ENCODE measurements at regions not wholly inside any gene's neighbourhood (a gene's known extent, or its start where the extent isn't known, plus 50 kb on each side); places are given as distances from the start of the nearest gene placed in this dataset.
"Not testable (repeated sequence)": the region's sequence is repeated elsewhere in the genome, so short reads cannot be mapped to it uniquely, and the experiment has no call there.

DNA sequence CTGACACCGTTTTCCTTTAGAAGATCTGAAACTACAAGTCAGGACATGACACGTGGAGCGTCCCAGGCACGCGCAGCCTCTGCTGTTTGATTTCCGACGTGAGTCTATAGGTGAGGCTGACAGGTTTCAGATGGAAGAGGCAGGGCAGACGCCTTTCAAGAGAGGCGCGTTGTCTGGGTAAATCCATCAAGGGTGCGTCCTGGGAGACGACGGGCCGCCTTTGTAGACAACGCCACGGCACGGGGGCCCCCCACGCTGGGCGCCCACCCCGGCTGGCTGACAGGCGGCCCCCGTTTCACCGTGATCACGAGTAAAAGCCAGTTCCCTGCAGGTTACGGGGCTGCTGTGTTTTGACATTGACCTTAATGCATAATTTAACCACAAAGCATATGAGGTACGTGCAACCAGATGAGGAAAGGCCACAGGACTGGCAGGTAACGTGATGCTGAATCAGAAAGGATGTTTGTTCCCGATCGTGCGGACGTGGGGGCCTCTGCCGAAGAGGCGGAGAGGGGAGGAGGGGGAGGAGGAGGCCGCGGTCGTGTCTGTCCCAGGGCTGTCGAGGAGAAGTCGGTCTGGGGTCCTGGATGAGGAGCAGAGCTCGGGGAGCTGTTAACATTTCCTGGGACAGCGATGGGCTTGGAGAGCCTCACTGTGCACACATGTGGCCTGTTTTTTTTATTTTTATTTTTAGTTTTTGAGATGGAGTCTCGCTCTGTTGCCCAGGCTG is 51.1 kb upstream of the PPP2R3B start:
- DNase-seq, result no peak

DNA sequence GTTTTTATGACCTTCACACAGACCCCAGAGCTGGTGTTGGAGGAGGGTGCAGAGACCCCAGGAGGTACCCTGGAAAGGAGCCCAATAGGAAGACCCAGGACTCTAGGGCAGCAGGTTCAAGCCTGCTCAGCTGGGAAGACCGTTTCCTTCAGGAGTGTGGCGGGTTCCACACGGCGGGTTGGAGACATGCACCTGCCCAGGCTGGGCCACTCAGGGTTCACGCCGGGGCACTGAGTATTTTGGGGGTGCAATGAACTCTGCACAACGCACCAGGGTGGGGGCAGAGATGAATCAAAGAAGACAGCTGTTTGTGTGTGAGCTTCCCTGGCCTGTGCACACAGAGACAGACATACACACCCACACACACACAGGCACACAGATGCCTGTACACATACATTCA is 52.5 kb upstream of the PPP2R3B start:
- no peak for DNase-seq

DNA sequence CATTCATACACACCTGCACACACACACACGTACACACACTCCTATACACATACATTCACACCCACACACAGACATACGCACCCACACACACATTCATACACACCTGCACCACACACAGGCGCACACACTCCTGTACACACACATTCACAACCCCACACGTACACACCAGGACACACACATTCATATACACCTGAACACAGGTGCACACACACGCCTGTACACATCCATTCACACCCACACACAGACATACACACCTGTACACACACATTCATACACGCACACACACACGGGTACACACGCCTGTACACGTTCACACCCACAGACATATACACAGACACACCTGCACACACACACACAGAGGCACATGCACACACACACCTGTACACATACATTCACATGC is 53.0 kb upstream of the PPP2R3B start:
- no peak for DNase-seq

DNA sequence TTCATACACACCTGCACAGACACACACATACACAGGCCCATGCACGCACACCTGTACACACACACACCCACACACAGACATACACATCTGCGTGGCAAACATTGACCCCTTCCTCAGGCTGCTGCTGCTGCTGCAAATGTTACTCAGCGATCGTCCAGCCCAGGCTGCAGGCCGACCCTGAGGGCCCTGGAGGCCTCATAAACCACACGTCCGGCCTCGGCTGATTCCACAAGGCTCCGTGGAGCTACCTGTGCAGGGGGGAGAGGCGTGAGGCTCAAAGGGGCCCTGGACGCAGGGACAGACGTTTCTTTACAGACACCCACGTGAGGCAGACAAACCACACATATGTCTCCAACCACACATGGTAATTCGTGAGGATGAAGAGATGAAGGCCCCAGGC is 53.9 kb upstream of the PPP2R3B start:
- no peak for DNase-seq

DNA sequence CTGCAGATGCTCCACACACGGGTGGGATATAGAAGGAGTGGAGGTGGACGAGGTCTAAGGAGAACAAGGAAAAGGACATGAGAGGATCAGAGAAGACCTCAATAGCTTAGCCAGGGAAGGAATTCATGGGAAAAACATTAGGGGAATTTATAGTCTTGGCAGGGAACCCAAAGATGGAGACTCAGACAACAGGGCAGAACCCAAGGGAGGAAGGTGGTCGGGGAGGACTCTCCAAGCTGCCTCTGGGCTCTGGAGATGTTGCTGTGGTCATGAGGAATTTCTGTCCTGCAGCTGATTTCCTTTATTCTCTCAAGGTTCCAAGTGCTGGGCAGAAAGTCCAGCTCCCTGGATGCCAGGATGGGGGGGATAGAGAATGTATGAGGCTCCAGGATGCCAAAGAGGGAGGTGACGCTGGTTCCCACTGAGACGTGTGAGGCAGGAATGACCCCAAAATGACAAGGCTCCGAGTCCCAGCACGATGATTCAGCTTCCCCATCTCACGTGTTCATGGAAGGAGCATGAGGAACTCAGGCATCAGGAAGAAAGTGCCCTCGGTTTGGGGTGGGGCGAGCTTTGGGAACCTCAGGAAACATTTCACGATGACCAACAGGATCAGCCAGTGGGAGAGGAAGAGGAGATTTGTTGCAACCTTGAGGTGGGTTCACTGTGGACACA is 57.0 kb upstream of the PPP2R3B start:
- DNase-seq, result no peak

DNA sequence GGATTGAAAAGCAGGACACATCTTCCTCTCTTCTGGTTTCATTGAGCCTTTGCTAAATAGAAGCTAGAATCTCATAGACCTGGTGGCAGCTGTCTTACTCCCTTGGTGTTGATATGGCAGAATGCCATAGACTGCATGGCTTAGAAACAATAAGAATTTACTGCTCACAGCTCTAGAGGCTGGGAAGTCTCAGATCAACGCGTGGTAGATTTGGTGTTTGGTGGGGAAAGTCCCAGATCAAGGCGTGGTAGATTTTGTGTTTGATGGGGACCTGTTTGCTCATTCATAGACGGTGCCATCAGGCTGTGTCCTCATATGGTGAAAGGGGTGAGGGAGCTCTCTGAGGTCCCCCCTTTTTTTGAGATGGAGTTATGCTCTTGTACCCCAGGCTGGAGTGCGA is 57.6 kb upstream of the PPP2R3B start:
- DNase-seq, result no peak

DNA sequence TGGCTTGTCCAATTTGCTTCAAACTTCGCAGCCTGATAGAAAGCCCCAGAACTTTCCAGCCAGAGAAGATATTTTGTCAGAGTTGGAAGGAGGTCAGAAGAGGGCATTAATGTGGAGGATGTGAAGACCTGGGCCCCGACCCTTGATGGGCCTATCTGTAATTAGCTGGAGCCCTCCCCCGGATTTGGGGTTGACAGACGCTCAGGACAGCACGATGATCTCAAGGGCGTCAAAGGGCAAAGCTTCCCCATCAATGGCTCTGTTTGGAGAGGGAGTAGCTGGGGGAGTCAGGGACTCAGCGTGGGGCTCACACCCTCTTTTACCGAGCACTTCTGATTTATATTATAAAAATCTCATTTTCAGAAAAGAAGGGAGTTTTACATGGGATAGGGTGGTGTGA is 59.0 kb upstream of the PPP2R3B start:
- no peak for DNase-seq

DNA sequence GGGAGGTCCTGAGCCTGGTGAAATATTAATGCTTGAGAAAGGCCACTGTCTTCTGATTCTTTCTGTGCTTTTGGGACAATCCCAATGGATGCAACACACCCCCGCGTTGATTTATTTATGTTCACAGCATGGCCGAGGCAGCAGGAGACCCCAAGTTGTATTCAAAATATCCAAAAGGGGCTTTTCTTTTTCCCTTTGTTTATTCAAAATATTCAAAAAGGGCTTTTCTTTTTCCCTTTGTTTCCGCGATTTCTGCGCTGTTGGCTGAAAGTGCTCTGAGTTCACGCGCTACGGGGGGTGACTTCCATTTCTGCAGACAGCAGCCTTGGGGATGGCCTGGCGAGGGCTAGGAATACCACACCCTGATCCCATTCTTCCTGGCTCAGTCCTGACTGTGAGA is 59.5 kb upstream of the PPP2R3B start:
- no peak for DNase-seq

DNA sequence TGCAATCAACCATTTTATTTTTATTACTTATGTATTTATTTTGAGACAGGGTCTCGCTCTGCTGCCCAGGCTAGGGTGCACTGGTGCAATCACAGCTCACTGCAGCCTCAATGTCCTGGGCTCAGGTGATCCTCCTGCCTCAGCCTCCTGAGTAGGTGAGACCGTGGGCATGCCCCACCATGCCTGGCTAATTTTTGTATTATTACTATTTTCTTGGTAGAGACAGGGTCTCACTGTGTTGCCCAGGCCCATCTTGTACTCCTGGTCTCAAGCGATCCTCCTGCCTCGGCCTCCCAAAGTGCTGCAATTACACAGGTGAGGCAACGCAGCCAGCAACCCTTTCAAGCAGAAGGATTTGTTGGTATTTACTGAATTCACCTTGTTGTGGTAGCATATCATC is 60.3 kb upstream of the PPP2R3B start:
- DNase-seq, result no peak

DNA sequence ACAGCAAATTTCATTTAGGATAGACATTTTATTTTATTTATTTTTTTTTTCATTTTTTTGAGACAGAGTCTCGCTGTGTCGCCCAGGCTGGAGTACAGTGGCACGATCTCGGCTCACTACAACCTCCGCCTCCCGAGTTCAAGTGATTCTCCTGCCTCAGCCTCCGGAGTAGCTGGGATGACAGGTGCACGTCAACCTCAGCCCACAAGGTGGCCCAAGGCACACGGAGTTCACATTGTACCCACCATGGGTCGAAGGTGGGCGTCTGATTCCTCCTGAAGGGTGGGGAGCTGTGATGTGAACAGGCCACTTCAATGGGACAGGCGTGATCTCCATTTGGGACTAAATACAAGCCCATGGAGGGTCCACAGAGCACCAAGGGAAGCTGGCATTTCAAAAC is 65.0 kb upstream of the PPP2R3B start:
- DNase-seq, result not testable (repeated sequence)

DNA sequence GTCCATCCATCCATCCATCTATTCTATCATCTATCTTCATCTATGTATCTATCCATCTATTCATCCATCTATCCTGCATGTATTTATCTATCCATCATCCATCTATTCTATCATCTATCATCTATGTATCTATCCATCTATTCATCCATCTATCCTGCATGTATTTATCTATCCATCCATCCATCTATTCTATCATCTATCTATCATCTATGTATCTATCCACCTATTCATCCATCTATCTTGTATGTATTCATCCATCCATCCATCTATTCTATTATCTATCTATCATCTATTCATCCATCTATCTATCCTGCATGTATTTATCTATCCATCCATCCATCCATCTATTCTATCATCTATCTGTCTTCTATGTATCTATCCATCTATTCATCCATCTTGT is 65.9 kb upstream of the PPP2R3B start:
- no peak for DNase-seq

DNA sequence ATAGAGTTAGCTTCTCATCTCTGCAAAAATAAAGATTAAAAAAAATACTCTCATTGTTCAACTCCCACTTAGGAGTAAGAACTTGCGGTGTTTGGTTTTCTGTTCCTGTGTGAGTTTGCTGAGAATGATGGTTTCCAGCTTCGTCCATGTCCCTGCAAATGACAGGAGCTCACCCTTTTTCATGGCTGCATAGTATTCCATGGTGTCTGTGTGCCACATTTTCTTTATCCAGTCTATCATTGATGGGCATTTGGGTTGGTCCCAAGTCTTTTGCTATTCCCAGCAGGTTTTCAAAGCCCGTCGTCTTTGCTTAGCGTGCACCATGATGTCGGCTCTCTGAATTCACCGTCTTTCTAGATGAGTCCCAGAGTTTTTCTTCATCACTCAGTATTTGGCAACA is 67.8 kb upstream of the PPP2R3B start:
- not testable (repeated sequence) for DNase-seq

DNA sequence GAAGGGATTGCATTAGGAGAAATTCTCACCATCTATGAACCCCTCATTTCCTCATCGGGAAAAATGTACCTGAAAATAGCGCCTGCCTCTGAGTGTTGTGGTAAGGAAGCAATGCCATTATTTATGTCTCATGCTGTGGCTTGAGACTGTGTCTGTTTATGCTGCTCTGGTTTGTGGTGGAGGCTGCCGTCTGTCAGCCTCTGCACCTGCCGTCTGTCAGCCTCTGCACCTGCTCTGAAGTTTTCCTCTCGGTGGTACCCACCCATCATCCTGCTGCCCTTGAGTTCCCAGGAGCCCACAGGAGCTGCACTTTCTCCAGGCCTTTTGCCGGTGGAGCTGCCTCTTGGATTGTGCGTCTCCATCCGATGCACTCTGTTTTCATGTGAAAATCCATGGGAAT is 68.5 kb upstream of the PPP2R3B start:
- no peak for DNase-seq

DNA sequence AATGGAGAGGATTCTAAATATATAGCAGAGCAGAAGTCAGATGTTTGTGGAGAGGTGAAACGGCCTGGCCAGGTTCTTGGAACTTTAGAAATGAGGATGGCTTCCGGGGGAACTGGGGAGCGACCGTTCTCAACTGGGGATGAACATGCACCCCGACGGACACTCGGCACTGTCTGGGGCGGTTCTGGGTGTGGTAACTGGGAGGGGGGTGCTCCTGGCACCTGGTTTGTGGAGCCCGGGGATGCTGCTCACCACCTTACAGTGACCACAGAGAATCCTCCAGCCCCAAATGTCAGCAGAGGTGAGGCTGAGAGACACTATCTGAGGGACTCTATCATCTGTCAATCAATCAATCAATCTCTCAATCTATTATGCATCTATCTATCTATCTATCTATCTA is 69.0 kb upstream of the PPP2R3B start:
- DNase-seq, result no peak

DNA sequence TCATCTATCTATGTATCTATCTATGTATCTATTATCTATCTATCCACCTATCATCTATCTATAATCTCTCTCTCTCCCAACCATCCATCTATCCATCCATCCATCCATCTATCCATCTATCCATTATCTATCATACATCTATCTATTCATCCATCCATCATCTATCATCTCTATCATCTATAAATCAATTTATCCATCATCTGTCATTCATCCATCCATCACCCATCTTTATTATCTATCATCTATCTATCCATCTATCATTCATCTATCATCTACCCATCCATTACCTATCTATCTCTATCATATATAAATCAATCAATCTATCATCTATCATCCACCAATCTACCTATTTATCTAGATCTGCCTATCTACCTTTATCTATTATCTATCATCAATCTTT is 69.4 kb upstream of the PPP2R3B start:
- DNase-seq, result no peak

DNA sequence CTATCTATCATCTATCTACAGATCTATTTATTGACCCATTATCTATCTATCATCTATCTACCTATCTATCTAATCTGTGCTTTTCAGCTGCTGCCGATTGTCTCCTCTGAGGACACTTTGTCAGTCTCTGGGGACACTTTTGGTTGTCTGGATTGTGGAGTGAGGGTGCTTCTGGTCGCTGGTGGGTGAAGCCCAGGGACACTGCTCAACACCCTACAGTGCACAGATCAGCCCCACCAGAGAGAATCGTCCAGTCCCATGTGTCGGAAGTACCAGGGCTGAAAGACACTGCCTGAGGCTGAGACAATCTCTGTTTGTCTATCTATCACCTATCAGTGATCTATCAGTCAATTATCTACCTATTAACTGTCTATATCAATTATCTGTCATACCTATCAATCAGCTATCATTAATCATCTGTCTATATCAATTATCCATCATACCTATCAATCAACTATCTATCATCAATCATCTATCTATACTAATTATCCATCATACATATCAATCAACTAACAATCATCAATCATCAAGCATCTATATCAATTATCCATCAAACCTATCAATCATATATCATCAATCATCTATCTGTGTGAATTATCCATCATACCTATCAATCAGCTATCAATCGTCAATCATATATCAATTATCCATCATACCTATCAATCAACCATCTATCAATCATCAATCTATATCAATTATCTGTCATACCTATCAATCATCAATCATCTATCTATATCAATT is 70.0 kb upstream of the PPP2R3B start:
- no peak for DNase-seq

DNA sequence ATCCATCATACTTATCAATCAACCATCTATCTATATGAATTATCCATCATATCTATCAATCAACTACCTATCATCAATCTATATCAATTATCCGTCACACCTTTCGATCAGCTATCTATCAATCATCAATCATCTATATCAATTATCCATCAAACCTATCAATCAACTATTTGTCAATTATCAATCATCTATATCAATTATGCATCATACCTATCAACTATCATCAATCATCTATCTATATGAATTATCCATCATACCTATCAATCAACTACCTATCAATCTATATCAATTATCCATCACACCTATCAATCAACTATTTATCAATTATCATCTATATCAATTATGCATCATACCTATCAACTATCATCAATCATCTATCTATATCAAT is 70.6 kb upstream of the PPP2R3B start:
- no peak for DNase-seq

DNA sequence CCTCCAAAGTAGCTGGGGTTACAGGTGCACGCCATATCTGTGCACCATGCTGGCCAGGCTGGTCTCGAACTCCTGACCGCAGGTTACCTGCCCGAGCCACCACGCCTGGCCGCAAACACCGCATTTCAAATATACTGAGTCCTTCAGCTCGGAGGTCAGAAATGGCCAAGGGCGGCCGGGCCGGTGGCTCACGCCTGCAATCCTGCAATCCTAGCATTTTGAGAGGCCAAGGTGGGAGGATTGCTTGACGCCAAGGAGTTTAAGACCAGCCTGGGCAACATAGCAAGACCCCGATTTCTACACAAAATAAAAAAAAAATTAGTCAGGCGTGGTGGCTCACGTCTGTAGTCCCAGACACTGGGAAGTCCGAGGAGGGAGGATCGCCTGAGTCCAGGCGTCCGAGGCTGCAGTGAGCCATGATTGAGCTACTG is 71.9 kb upstream of the PPP2R3B start:
- no peak for DNase-seq

DNA sequence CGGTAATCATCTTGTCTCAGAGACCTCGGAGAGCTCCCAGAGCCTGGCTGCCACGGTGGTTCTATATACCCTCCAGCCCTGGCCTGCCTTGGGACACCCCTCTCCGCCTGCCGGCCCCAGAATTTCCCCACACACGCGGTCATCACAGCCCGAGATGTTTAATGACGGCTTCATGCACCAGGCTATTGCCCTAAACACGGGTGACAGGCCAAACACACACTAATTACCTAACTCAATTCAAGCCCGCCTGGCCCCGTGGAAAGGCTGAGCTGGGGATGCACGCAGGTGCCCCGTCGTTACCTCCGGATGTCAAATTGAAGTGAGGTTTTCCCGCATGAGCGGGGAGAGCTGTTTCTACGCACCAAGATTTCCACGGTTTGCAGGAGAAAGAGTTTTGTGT is 72.9 kb upstream of the PPP2R3B start:
- DNase-seq, result no peak

DNA sequence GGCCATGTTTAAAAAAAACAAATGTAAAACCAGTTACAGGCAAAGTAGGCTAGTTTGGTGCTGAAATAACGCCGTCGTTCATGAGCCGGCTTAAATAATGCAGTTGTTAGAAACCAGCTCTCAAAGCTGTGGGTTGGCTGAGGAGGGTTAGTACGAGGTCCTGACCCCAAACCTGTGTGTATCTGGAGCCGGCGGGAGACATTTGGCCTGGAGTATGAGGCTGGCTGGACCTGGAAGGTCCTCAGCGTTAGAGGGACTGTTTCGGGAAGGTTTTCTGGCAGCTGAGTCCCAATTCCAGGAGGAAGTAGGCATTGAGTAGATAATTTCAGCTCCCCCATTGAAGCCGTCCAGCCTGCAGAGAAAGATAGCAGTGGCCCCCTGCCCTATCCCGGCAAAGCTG is 73.4 kb upstream of the PPP2R3B start:
- DNase-seq, result no peak

DNA sequence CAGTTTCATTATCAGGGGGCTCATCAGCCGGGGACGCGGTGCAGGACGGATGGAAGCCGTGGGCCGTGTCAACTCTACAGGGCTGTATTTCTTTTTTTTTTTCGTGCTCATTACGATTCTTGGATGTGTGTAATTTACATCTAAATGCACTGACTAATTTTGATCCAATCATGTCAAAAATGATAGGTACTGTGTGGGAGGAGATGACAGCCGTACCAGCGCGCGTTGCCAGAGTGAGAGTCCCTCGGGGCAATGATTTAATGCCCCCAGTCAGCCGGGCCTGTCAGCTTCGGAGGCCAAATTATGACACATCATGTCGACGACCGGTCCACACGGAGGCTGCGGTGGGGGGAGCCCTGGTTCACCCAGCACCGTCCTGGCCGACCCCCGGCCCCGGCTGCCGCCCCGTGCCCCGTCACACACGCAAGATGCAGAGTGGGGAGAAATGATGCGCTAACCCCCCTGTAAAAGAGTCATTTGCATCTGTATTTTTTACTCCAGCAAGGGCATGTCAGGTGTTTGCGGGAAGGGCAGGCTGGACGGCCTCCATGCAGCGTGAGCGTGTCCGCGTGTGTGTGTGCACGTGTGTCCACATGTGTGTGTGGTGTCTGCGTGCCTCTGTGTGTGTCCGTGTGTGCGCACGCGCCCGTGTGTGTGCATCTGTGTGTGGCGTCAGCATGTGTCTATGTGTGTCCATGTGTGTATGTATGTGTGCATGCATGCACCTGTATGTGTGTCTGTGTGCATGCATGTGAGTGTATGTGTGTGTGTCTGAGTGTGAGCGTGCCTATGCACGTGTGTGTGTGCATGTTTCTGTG is 74.3 kb upstream of the PPP2R3B start:
- DNase-seq, result no peak

DNA sequence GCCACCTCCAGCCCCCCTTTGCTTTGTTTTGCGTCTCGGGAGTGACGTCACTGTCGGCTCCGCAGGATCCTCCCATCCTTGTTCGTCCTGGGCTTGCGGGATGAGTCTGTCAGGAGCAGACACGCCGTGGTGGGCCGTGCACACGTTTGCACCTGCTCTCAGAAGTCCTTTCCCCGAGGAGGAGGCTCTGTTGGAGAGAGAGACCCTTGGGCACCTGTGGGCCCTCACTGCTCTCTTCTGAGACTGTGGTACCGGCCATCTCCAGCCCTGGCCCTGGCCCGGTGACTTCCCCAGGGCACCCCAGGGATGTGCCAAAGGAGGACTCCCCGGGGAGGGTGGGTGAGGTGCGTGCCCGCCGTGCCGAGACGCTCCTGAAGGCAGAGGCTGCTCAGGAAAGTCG is 76.1 kb upstream of the PPP2R3B start:
- no peak for DNase-seq

All from activated CD4-positive, alpha-beta T cell treated with anti-CD3 and anti-CD28 coated beads, Interleukin-2, Interleukin-6, amounts not matched to agents 100 ng/mL and 50 ng/mL, durations not matched to agents 16 hours and 8 hours (primary cell).